Ectodermal cell (in vitro differentiated cells): ENCODE measurements at regions not wholly inside any gene's neighbourhood (a gene's known extent, or its start where the extent isn't known, plus 50 kb on each side); places are given as distances from the start of the nearest gene placed in this dataset.

Experiments used
- H3K27ac ChIP-seq: 2 replicates; pipeline ENCODE4 v1.7.0; 2013; ENCODE audit warnings: mild to moderate bottlenecking, low read depth, low read length; ENCODE audit not compliant: insufficient read depth, poor library complexity, severe bottlenecking
- H3K27me3 ChIP-seq: 2 replicates; pipeline ENCODE4 v1.7.0; 2013; ENCODE audit warnings: mild to moderate bottlenecking, low read length; ENCODE audit not compliant: insufficient read depth, control insufficient read depth, poor library complexity, severe bottlenecking
- H3K36me3 ChIP-seq: one replicate; pipeline ENCODE4 v1.7.0; 2013; ENCODE audit warnings: low read length; ENCODE audit not compliant: control insufficient read depth, insufficient read depth
- H3K4me1 ChIP-seq: one replicate; pipeline ENCODE4 v1.7.0; 2013; ENCODE audit warnings: low read length; ENCODE audit not compliant: control insufficient read depth, insufficient read depth
- H3K4me3 ChIP-seq: 2 replicates; pipeline ENCODE4 v1.7.0; 2013; ENCODE audit warnings: low read depth, low read length, control low read depth; ENCODE audit not compliant: insufficient read depth
- H3K9me3 ChIP-seq: 2 replicates; pipeline ENCODE4 v1.7.0; 2013; ENCODE audit warnings: mild to moderate bottlenecking, low read length, moderate library complexity; ENCODE audit not compliant: control insufficient read depth
- WGBS, 2 experiments: methylation state at CpG; one replicate each; pipeline ENCODE4 v1.1.7; 2013; ENCODE audit warnings: missing lambda C conversion rate in 2 of 2; 5-methylcytosine and 5-hydroxymethylcytosine counted together

DNA sequence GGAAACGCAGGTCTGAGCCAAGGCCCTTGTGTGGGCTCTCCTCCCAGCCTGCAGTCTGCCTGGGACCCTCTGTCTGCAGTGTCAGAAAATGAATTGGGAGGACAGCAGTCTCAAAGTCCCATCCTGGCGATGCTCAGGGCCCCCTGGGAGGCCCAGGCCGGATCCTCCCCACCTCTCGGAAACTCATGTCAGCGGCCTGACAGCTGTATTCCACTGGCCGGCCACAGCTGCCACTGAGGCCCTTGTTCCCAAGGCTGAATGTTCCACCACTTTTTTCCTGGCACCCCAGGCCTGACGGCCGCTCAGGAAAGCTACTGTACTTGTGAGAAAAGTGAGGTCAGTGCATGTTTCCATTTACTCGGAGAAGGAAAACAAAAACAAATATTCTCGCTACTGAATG, 180.0 kb downstream of the FGF18 start:
- no peaks in the 10 kb centered on the region for H3K4me1 ChIP-seq
- no peaks in the 10 kb centered on the region for H3K9me3 ChIP-seq
- H3K27me3 ChIP-seq = no peaks in the 10 kb centered on the region
- no peak overlapping the region for H3K27ac ChIP-seq
- no peak overlapping the region for H3K4me3 ChIP-seq
- WGBS, 2 experiments = 83% methylated on average over 10 of the region's 10 CpGs
- no peaks in the 10 kb centered on the region for H3K36me3 ChIP-seq

DNA sequence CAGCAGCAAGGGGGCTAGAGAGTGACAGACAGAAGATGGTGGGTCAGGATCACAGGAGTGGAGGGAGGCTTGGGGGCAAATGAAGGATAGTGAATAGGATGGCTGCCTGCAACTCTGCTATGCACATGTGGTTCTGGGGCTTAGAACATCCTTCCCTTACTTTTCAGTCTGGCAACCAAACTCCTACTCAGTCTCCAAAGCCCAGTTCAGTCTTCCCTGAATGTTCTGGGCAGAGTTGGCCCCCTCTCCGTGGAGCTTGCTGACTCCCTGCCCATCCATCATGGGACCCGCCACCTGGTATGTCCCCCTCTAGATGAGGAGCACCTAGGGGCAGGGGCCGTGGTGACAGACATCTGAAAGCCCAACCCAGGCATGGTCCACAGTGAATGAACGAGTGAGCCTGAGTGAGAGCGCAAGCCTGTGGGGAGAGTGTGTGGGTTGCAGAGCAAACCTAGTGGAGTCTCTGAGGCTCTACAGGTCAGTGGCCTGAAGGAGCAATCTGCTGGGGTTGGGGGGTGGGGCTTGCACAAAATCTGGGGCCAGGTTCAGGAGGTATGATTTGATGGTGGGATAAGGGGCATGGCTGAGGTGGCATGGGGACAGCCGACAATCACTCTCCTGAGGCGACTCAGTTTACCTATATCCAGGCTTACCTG, 180.6 kb downstream of the FGF18 start:
- 89 to 90% methylated on average over 7 of the region's 7 CpGs for WGBS, 2 experiments

DNA sequence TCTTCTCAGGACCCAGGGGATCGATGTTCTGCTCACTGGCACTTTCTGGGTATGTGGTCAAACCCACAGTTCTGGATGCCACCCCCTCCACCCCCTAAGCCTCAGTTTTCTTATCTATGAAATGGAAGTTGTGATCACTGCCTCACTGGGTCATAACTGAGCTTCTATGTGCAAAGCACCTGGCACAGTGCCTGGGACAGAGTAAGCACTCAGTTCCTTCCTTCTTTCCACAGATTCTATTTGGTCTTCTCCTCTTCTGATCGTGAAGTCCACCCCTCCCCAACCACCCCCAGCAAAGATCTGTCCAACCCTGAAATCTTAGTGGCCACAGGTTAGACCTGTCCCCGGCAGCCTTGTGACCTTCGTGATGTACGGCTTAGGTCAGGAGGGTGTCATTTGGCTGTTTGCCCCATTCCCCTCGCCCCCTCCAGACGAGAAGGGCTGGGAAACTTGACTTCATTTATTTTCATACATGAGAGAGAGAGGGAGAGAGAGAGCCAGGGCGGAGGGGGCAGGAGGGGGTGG, 181.4 kb downstream of the FGF18 start:
- no peaks in the 10 kb centered on the region for H3K9me3 ChIP-seq
- no peak overlapping the region for H3K4me3 ChIP-seq
- H3K27ac ChIP-seq = no peak overlapping the region
- no peaks in the 10 kb centered on the region for H3K4me1 ChIP-seq
- no peaks in the 10 kb centered on the region for H3K36me3 ChIP-seq
- 86 to 92% methylated on average over 6 to 7 of the region's 8 CpGs for WGBS, 2 experiments
- H3K27me3 ChIP-seq = no peaks in the 10 kb centered on the region

More for the DNA sequence above, 180.6 kb downstream of the FGF18 start:
- Histone ChIP-seq H3K36me3 (no peaks in the 10 kb centered on the region), H3K9me3 (no peaks in the 10 kb centered on the region), H3K4me3 (no peak overlapping the region), H3K27me3 (no peaks in the 10 kb centered on the region), H3K27ac (no peak overlapping the region), H3K4me1 (no peaks in the 10 kb centered on the region)

DNA sequence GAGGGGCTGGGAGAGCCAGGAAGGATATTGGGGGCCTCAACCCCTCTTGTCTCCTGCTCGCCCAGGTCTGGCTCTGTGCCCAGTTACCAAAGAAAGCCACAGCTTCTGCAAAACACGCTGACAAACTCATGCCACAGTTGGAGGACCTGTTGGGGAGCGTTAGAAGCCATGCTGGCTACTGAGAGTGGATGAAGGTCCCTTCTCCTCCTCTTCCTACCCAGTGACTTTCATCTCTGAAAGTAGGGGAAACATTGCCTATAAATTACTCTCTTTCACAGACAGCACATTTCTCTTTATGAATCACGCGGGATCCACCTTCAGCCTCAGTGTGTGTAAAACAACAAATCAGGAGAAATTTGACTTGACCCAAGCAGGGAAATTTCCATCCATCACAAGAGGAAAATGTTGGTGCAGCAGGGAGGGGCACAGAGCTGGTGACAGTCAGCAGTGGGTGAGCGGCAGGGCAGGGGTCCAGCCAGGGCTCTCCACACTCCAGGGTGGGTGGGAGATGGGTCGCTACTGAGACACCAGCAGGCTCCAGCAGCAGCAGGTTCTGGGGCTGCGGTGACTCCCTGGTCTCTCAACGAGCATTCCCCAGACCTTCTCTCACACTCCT, 181.9 kb downstream of the FGF18 start:
- no peaks in the 10 kb centered on the region for H3K9me3 ChIP-seq
- H3K27me3 ChIP-seq = no peaks in the 10 kb centered on the region
- WGBS, 2 experiments = 89 to 91% methylated on average over 9 of the region's 9 CpGs
- H3K4me1 ChIP-seq = no peaks in the 10 kb centered on the region
- no peak overlapping the region for H3K4me3 ChIP-seq
- H3K27ac ChIP-seq = no peak overlapping the region
- no peaks in the 10 kb centered on the region for H3K36me3 ChIP-seq

DNA sequence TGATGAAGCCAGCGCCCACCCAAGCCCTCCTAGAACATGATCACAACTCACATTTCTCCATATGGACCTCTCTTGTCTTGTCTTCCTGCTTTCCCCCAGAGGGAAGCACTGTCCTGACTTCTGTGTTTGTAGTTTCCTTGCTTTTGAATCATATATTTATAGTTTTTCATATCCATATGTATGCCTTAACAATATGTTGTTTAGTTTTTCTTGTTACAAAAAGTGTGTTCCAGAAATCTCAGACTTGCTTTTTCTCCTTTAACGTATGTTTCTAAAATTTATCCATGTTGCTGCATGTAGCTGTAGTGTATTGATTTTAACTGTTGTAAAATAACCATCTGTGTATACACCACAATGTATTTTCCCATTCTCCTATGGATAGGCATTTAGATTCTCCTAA, 182.0 kb upstream of the SMIM23 start:
- no peaks in the 10 kb centered on the region for H3K4me1 ChIP-seq
- no peaks in the 10 kb centered on the region for H3K36me3 ChIP-seq
- no peak overlapping the region for H3K4me3 ChIP-seq
- no peaks in the 10 kb centered on the region for H3K27me3 ChIP-seq
- 35 to 59% methylated on average over 1 to 2 of the region's 2 CpGs for WGBS, 2 experiments
- H3K27ac ChIP-seq = no peak overlapping the region
- H3K9me3 ChIP-seq = no peaks in the 10 kb centered on the region

DNA sequence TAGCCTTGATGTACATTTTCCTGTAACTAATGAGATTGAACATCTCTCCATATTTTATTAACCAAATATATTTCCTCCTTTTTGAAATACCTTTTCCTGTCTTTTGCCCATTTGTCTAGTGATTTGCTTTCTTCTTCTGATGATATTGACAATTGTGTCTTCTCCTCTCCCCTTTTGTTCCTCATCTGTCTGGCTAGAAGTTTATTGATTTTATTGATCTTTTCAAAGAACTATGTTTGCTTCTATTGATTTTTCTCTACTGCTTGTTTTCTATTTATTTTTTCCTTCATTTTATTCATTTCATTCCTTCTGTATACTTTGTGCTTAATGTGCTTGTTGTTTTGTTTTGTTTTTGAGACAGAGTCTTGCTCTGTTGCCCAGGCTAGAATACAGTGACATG, 181.4 kb upstream of the SMIM23 start:
- H3K9me3 ChIP-seq = no peaks in the 10 kb centered on the region
- H3K27ac ChIP-seq = no peak overlapping the region
- no peaks in the 10 kb centered on the region for H3K27me3 ChIP-seq
- no peak overlapping the region for H3K4me3 ChIP-seq
- H3K4me1 ChIP-seq = no peaks in the 10 kb centered on the region
- H3K36me3 ChIP-seq = no peaks in the 10 kb centered on the region

DNA sequence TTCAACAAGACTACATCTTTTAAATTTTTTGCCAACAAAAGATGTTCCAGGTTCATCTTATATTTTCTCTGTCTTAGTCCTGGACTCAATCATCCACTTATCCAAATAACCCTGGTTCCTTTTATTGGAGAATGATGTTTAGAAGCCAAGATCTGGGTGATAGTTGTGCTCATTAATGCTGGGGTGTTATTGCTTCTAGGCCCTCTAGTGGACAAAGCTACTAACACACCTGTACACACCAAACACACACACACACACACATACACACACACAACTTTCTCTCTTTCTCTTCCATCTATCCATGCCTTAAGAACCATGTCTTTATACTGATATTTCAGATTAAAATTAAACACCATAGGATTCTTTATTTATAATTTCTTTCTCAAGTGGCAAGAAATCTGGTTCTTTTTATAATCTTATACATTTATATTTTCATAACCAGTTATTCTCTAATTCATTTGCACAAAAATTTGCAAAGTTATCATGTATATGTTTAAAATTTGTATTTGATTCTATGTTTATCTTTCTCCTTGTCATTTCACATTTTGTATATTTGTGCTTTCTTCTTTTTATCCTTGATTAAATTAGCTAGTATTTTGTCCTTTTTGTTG, 179.1 kb upstream of the SMIM23 start:
- no peaks in the 10 kb centered on the region for H3K36me3 ChIP-seq
- H3K4me3 ChIP-seq = no peak overlapping the region
- H3K9me3 ChIP-seq = no peaks in the 10 kb centered on the region
- H3K27ac ChIP-seq = no peak overlapping the region
- H3K27me3 ChIP-seq = no peaks in the 10 kb centered on the region
- H3K4me1 ChIP-seq = no peaks in the 10 kb centered on the region

DNA sequence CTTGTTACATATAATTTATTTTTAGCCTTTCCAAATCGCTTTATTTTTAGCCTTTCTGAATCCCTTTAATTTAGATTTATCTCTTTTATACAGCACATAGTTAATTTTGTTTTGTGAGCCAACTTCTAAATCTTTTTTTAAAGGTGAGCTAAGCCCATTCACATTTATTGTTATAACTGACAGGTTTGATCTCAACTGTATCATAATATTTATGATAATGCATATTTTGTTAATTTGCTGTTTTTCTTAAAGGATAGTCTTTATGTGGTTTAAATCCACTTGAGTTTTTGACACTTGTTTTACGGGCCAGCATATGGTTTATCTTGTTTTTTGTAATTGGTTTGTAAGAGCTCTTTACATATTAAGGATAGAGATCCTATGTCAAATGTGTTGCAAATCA, 177.8 kb upstream of the SMIM23 start:
- Histone ChIP-seq H3K4me1 (no peaks in the 10 kb centered on the region), H3K9me3 (no peaks in the 10 kb centered on the region), H3K27ac (no peak overlapping the region), H3K4me3 (no peak overlapping the region), H3K36me3 (no peaks in the 10 kb centered on the region), H3K27me3 (no peaks in the 10 kb centered on the region)
- WGBS, 2 experiments = 83 to 91% methylated on average over 1 of the region's 2 CpGs

DNA sequence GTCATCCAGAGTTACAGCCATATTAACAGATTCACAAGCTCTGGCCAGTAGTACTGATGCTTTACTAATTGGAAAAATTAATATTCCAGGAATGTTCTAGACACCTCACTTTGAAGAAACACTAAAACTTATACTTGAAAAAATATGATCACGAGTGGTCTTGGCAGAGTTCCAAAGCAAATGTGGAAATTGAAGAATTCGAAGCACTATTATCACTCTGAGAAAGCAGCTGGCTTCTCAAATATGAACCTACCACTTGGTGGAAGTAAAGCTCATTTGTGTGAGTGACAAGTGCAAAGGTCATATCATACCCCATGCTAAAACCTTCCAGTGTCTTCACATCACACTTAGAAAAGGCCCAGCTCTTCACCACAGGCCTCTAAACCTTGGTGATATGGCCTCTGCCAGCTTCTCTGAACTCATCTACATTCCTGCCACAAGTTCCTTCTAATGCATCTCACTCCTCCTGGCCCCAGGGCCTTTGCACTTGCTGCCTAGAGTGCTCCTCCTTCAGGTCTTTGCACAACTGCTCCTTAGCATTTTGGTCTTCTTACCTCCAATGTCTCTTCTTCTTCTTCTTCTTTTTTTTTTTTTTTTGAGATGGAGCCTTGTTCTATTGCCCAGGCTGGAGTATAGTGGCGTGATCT, 175.7 kb upstream of the SMIM23 start:
- WGBS, 2 experiments = 93 to 96% methylated on average over 3 of the region's 3 CpGs
- peaks cover 4% of the 10 kb centered on the region for H3K4me1 ChIP-seq
- H3K36me3 ChIP-seq = no peaks in the 10 kb centered on the region
- H3K27me3 ChIP-seq = no peaks in the 10 kb centered on the region
- H3K4me3 ChIP-seq = no peak overlapping the region
- no peak overlapping the region for H3K27ac ChIP-seq
- no peaks in the 10 kb centered on the region for H3K9me3 ChIP-seq

DNA sequence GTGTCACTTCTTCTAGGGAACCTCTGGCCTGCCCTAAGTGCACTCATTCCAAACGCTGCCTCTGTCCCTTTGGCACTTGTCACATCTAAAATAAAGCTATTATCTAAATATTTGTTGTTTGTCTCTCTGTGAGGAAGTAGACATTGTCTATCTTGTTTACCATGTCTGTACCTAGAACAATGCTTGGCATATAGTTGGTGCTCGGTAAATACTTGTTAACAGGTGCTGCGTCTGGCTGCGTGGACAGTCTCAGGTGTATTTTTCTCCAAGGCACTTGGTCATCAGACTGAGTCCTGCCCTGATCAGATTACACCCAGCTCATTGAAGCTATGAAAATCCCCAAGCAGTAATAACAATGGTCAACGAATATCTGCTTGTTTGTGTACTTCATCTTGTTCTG, 174.9 kb upstream of the SMIM23 start:
- no peak overlapping the region for H3K27ac ChIP-seq
- 87 to 90% methylated on average over 4 to 5 of the region's 5 CpGs for WGBS, 2 experiments
- no peak overlapping the region for H3K4me3 ChIP-seq
- peaks cover 11% of the 10 kb centered on the region for H3K4me1 ChIP-seq
- H3K27me3 ChIP-seq = no peaks in the 10 kb centered on the region
- no peaks in the 10 kb centered on the region for H3K36me3 ChIP-seq
- no peaks in the 10 kb centered on the region for H3K9me3 ChIP-seq
